T-helper 2 cell treated with Interferon-gamma antibody and Interleukin-4, amounts not matched to agents 5 μg/mL and 100 μg/mL, for 36 hours (primary cell): ENCODE measurements at regions not wholly inside any gene's neighbourhood (a gene's known extent, or its start where the extent isn't known, plus 50 kb on each side); places are given as distances from the start of the nearest gene placed in this dataset.

Experiments used
- DNase-seq: peaks from one replicate; pipeline ENCODE4 v3.0.0; 2021; ENCODE audit warnings: low spot score
- H3K27ac Mint-ChIP-seq: one replicate; pipeline ENCODE4 v1.8.0; 2021; ENCODE audit warnings: mild to moderate bottlenecking, mixed read lengths
- H3K27me3 Mint-ChIP-seq: one replicate; pipeline ENCODE4 v1.8.0; 2021; ENCODE audit warnings: low read depth, mixed read lengths
- H3K36me3 Mint-ChIP-seq: one replicate; pipeline ENCODE4 v1.8.0; 2021; ENCODE audit warnings: low read depth, mixed read lengths
- H3K4me1 Mint-ChIP-seq: one replicate; pipeline ENCODE4 v1.8.0; 2021; ENCODE audit warnings: low read depth, mixed read lengths
- H3K4me3 Mint-ChIP-seq: one replicate; pipeline ENCODE4 v1.8.0; 2022; ENCODE audit warnings: mild to moderate bottlenecking, moderate library complexity, mixed read lengths
- H3K9me3 Mint-ChIP-seq: one replicate; pipeline ENCODE4 v1.8.0; 2021; ENCODE audit warnings: mixed read lengths

DNA sequence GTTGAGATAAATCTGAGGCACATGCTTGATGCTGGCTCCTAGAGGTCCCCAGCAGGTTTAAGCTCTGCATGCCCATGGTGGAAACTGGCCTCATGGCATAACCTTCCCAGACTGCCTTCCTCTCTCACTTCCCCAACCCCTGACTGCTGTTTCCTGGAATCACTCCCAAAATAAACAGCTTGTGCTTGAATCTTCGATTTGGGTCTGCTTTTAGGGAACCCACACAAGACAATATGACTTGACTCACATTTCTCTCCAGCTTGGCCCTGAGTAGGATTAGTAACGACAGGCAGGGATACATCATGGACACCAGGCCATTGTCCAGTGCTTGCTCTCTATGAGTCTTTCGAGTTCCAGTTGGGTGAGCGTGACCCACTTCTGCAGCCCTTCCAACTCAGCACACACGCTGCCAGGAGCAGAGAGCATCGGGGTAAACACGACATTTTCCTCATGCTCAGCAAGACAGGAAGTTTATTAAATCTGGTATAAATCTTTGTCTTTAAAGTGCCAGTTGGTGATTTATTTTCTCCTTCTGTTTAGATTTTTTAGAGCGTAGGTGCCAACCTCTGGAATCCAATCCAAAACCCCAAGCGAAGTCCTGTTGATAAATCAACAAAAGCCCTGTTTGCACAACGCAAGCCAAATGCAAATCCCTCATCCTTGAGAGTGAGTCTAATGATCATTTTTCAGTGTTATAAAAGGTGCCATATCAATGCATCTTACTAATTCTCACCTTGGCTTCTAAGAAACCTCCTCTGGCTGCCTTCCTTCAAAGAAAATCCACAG, 135.0 kb downstream of the FOXA2 start:
- Mint-ChIP-seq H3K4me3 (no peak overlapping the region), H3K4me1 (no peaks in the 10 kb centered on the region), H3K9me3 (no peaks in the 10 kb centered on the region), H3K36me3 (no peaks in the 10 kb centered on the region), H3K27ac (no peak overlapping the region), H3K27me3 (no peaks in the 10 kb centered on the region)
- DNase-seq, result no peak

- Mint-ChIP-seq H3K36me3 (no peaks in the 10 kb centered on the region), H3K4me3 (no peak overlapping the region), H3K4me1 (no peaks in the 10 kb centered on the region), H3K27me3 (no peaks in the 10 kb centered on the region), H3K27ac (no peak overlapping the region), H3K9me3 (no peaks in the 10 kb centered on the region)
- DNase-seq, result no peak
Observed at GRCh38 chr20:22447447-22447778, 137.0 kb downstream of the FOXA2 start.

DNA sequence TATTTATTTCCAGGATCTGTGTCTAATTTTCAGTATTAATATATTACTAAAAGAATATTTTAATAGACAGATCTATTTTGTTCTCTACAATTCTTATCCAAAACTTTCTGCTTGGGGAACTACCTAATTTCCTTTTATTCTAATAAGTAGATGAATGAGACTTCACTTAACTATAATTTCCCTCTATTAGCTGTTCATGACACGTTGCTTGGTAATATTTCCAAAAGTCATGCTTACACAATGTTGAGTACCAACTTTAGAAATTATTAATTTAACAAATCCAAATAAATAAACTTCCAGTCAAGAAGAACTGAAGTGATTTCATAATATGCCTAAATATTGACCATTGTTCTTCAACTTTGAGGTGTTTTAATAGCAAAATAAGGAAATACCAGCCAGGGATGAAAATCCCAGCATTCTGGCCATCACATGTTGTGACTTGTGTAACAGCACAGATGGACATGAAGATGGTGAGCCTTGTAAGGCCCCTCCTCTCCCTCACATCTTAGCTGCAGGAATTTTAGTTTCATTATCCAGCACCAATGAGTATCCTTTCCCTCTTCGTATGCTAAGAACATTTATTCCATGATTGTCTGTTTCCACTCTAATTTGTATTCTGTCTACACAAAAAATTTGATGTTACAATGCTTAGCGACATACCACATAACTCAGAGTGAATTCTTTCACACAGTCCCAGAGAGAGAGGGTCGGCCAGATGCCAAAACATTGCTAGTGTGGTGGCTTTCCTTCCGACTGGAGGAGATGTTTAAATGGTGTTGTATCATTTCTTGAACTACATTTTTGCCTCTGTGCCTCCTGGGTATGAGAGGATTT, 137.5 kb downstream of the FOXA2 start:
- no peaks in the 10 kb centered on the region for H3K4me1 Mint-ChIP-seq
- no peak for DNase-seq
- H3K27ac Mint-ChIP-seq, result no peak overlapping the region
- no peaks in the 10 kb centered on the region for H3K27me3 Mint-ChIP-seq
- H3K36me3 Mint-ChIP-seq, result no peaks in the 10 kb centered on the region
- no peaks in the 10 kb centered on the region for H3K9me3 Mint-ChIP-seq
- no peak overlapping the region for H3K4me3 Mint-ChIP-seq

GRCh38 chr20:22442318-22442717, 142.1 kb downstream of the FOXA2 start:
- no peak overlapping the region for H3K4me3 Mint-ChIP-seq
- H3K36me3 Mint-ChIP-seq, result no peaks in the 10 kb centered on the region
- no peaks in the 10 kb centered on the region for H3K9me3 Mint-ChIP-seq
- no peaks in the 10 kb centered on the region for H3K4me1 Mint-ChIP-seq
- no peaks in the 10 kb centered on the region for H3K27me3 Mint-ChIP-seq
- DNase-seq, result no peak
- no peak overlapping the region for H3K27ac Mint-ChIP-seq

DNA sequence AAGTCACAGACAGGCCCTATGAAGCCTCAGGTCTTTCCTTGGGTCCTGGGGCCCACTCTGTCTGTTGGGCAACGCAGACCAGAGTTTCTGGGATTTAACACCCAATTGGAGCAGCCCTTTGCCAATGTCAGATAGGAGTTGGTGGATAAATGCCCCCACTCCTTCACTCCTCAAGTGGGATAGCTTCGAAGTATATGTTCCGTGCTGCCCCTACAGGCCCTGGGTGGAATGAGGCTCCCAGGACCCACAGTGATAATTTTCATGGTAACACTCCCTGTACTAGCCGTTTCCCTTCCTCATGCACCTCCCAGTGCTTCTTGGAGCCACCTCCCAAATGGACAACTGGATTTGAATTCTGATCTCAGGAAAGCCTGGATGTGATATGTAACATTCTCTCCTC, 145.4 kb downstream of the FOXA2 start:
- H3K4me3 Mint-ChIP-seq, result no peak overlapping the region
- DNase-seq, result no peak
- H3K9me3 Mint-ChIP-seq, result no peaks in the 10 kb centered on the region
- no peak overlapping the region for H3K27ac Mint-ChIP-seq
- H3K36me3 Mint-ChIP-seq, result no peaks in the 10 kb centered on the region
- no peaks in the 10 kb centered on the region for H3K4me1 Mint-ChIP-seq
- H3K27me3 Mint-ChIP-seq, result no peaks in the 10 kb centered on the region

- H3K4me1 Mint-ChIP-seq, result no peaks in the 10 kb centered on the region
- H3K4me3 Mint-ChIP-seq, result no peak overlapping the region
- H3K9me3 Mint-ChIP-seq, result no peaks in the 10 kb centered on the region
- H3K27me3 Mint-ChIP-seq, result no peaks in the 10 kb centered on the region
- no peak for DNase-seq
- H3K36me3 Mint-ChIP-seq, result no peaks in the 10 kb centered on the region
- no peak overlapping the region for H3K27ac Mint-ChIP-seq
Observed at GRCh38 chr20:22438346-22438745, 146.0 kb downstream of the FOXA2 start.

GRCh38 chr20:22437354-22437753, 147.0 kb downstream of the FOXA2 start:
- Mint-ChIP-seq H3K4me3 (no peak overlapping the region), H3K36me3 (no peaks in the 10 kb centered on the region), H3K4me1 (no peaks in the 10 kb centered on the region), H3K9me3 (no peaks in the 10 kb centered on the region), H3K27me3 (no peaks in the 10 kb centered on the region), H3K27ac (no peak overlapping the region)
- no peak for DNase-seq

DNA sequence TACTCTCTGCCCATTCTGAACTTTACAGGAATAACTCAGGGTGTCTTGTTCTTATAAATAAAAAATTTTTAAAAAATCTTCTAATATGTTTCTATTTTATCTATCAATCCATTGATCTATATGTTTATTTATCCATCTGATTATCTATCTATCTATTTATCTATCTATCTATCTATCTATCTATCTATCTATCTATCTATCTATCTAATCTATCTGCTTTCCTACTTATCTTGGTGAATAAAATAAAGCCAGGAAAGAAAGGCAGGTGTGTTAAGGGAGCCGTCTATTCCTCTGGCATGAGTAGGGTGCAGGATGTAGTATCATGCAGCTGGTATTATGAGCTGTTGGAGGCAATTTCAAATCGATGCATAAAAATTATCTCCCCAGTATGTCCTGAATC, 153.0 kb downstream of the FOXA2 start:
- no peaks in the 10 kb centered on the region for H3K36me3 Mint-ChIP-seq
- H3K4me1 Mint-ChIP-seq, result no peaks in the 10 kb centered on the region
- H3K4me3 Mint-ChIP-seq, result no peak overlapping the region
- H3K27ac Mint-ChIP-seq, result no peak overlapping the region
- no peaks in the 10 kb centered on the region for H3K9me3 Mint-ChIP-seq
- H3K27me3 Mint-ChIP-seq, result no peaks in the 10 kb centered on the region
- DNase-seq, result no peak

GRCh38 chr20:22430746-22431168, 153.6 kb downstream of the FOXA2 start:
- DNase-seq, result no peak
- H3K27me3 Mint-ChIP-seq, result no peaks in the 10 kb centered on the region
- no peaks in the 10 kb centered on the region for H3K36me3 Mint-ChIP-seq
- no peaks in the 10 kb centered on the region for H3K4me1 Mint-ChIP-seq
- no peak overlapping the region for H3K4me3 Mint-ChIP-seq
- no peak overlapping the region for H3K27ac Mint-ChIP-seq
- H3K9me3 Mint-ChIP-seq, result no peaks in the 10 kb centered on the region

- no peaks in the 10 kb centered on the region for H3K4me1 Mint-ChIP-seq
- H3K27ac Mint-ChIP-seq, result no peak overlapping the region
- H3K36me3 Mint-ChIP-seq, result no peaks in the 10 kb centered on the region
- no peak for DNase-seq
- H3K4me3 Mint-ChIP-seq, result no peak overlapping the region
- H3K27me3 Mint-ChIP-seq, result no peaks in the 10 kb centered on the region
- H3K9me3 Mint-ChIP-seq, result no peaks in the 10 kb centered on the region
Observed at GRCh38 chr20:22430154-22430745, 154.1 kb downstream of the FOXA2 start.

DNA sequence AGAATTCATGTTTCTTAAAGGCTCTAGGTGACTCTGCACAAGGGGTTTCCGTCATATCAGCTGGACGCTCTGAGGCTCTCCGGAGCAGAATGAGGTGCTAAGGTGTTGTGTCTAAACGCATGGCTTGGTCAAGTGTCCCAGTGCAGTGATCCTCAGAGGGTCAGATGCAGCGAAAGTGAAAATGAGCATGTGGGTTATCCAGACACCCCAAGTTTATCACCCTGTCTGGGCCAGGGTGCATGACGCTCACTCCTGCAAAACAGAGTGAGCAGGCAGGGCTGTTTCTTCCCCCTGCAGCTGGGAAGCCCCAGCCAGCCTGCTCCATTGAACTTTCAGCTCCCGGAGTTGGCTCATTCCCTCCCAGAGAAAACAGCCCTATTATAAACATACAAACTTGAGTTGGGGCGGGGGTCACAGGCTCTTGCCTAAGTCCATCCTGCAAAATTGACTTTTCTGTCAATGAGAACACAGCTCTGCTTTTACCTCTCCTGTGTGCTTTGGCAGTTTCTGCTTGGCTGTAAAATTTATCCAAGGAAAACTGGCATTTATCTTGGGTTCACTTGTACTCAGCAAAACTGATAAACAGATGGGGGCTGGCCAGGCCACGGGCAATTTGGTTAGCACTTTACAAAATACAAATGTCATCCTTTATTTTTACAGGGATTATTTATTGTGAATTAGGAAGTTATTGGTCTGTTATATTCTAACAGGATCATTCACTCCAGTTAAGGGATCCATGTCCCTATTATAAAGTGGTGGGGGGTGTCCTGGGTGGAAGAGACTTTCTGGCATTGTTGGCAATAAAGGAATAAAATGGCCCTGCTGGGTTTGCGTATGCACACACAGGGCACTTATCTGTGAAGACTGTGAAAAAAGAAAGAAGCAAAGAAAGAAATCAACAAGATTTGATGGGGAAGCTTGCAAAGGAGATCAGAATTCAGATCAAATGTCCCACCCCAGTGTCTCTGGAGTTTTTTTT, 154.9 kb downstream of the FOXA2 start:
- Mint-ChIP-seq H3K4me1 (no peaks in the 10 kb centered on the region), H3K36me3 (no peaks in the 10 kb centered on the region), H3K9me3 (no peaks in the 10 kb centered on the region), H3K27me3 (no peaks in the 10 kb centered on the region), H3K27ac (no peak overlapping the region), H3K4me3 (no peak overlapping the region)
- no peak for DNase-seq

DNA sequence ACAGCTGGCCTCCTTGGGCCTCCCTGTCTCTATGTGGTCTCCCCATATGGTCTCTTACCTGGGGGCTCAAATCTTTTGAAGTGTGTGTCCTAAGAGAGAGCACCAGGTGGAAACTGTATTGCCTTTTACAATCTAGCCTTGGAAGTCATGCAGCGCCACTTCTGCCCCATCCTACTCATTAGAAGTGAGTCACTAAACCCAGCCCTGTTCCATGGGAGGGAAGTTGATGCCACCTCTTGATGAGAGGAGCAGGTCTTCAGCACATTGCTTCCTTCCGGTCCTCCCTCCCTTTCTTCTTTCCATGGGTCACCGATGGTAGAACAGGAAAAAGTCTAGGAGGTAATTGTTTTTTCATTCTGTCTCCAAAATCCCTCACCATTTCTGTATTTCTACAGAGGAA, 156.3 kb downstream of the FOXA2 start:
- no peaks in the 10 kb centered on the region for H3K4me1 Mint-ChIP-seq
- no peak for DNase-seq
- no peak overlapping the region for H3K4me3 Mint-ChIP-seq
- no peaks in the 10 kb centered on the region for H3K27me3 Mint-ChIP-seq
- peaks cover 3% of the 10 kb centered on the region for H3K9me3 Mint-ChIP-seq
- no peaks in the 10 kb centered on the region for H3K36me3 Mint-ChIP-seq
- H3K27ac Mint-ChIP-seq, result no peak overlapping the region

GRCh38 chr20:22426772-22427171, 157.6 kb downstream of the FOXA2 start:
- H3K4me1 Mint-ChIP-seq, result no peaks in the 10 kb centered on the region
- no peak overlapping the region for H3K4me3 Mint-ChIP-seq
- H3K36me3 Mint-ChIP-seq, result no peaks in the 10 kb centered on the region
- peaks cover 3% of the 10 kb centered on the region for H3K9me3 Mint-ChIP-seq
- no peak for DNase-seq
- no peaks in the 10 kb centered on the region for H3K27me3 Mint-ChIP-seq
- H3K27ac Mint-ChIP-seq, result no peak overlapping the region
